ENCODE measurements at regions not wholly inside any gene's neighbourhood (a gene's known extent, or its start where the extent isn't known, plus 50 kb on each side); places are given as distances from the start of the nearest gene placed in this dataset.

DNA sequence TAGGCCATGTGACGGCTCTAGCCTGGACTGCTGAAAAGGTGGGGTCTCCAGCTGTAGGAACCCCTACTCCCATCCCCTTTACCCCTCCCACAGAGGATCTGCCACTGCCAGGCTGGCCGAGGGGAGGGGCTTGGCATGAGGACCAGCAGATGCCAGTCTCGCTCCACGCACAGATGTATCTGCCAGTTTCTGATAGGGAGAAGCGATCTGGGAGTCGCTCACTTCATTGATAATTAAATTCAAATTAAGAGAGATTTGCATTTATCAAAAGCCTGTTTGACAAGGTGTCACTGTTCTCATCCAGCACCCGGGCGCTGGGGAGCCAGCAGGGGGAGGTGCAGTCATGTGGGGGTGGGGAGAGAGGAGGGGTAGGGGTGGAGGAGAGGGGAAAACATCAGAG lies 217.6 kb upstream of the MYL2 start:
- no peak overlapping the region for H3K4me2 ChIP-seq (ENCODE audit: low read length)
- H4K20me1 ChIP-seq (ENCODE audit: control insufficient read depth, insufficient read depth, low read depth, low read length), result no peaks in the 10 kb centered on the region
- H3K79me2 ChIP-seq (ENCODE audit: control insufficient read depth, low read length), result no peaks in the 10 kb centered on the region
- H3K27ac ChIP-seq (ENCODE audit: low read depth, low read length), result no peak overlapping the region
- H3K36me3 ChIP-seq (ENCODE audit: control insufficient read depth, low read length), result no peaks in the 10 kb centered on the region
- no peaks in the 10 kb centered on the region for H3K27me3 ChIP-seq (ENCODE audit: control insufficient read depth, low read length)
- no peaks in the 10 kb centered on the region for H3K9me2 ChIP-seq (replicated peaks; ENCODE audit: control insufficient read depth, low read length)
- no peak for TF ChIP-seq EZH2phosphoT487 (IDR thresholded peaks at IDR 0.05; ENCODE audit: borderline replicate concordance, low read length)
- TF ChIP-seq, protein P1, sequence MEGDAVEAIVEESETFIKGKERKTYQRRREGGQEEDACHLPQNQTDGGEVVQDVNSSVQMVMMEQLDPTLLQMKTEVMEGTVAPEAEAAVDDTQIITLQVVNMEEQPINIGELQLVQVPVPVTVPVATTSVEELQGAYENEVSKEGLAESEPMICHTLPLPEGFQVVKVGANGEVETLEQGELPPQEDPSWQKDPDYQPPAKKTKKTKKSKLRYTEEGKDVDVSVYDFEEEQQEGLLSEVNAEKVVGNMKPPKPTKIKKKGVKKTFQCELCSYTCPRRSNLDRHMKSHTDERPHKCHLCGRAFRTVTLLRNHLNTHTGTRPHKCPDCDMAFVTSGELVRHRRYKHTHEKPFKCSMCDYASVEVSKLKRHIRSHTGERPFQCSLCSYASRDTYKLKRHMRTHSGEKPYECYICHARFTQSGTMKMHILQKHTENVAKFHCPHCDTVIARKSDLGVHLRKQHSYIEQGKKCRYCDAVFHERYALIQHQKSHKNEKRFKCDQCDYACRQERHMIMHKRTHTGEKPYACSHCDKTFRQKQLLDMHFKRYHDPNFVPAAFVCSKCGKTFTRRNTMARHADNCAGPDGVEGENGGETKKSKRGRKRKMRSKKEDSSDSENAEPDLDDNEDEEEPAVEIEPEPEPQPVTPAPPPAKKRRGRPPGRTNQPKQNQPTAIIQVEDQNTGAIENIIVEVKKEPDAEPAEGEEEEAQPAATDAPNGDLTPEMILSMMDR (IDR thresholded peaks at IDR 0.05; ENCODE audit: low read depth, low read length, poor library complexity, severe bottlenecking), result no peak
- H3K4me1 ChIP-seq (ENCODE audit: control insufficient read depth, low read length), result no peaks in the 10 kb centered on the region
- H3F3A ChIP-seq (ENCODE audit: control insufficient read depth, insufficient read depth), result no peaks in the 10 kb centered on the region
- no peak overlapping the region for H3K4me3 ChIP-seq (ENCODE audit: low read length)
- H3K9me3 ChIP-seq (ENCODE audit: control insufficient read depth, insufficient read depth, low read length), result no peaks in the 10 kb centered on the region

DNA sequence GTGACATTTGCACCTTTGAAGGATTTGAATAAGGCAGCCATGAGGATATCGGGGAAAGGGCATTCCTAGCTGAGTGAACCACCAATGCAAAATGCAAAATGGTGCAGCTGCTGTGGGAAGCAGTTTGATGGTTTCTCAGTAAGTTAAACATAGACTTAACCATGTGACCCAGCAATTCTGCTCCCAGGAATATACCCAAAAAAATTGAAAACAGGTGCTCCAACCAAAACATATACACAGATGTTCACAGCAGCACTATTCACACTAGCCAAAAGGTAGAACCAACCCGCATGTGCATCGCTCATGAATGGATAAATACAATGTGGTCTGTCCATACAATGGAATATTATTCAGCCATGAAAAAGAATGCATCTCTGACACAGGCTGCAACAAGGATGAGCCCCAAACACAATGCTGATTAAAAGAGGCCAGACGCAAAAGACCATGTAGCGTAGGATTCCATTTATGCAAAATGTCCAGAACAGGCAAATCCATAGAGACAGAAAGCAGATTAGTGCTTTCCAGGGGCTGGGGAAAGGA lies 215.0 kb upstream of the MYL2 start:
- no peaks in the 10 kb centered on the region for H3K9me2 ChIP-seq (replicated peaks; ENCODE audit: control insufficient read depth, low read length)
- H3K9me3 ChIP-seq (ENCODE audit: control insufficient read depth, insufficient read depth, low read length), result no peaks in the 10 kb centered on the region
- no peak overlapping the region for H3K27ac ChIP-seq (ENCODE audit: low read depth, low read length)
- TF ChIP-seq, protein P1 (IDR thresholded peaks at IDR 0.05; ENCODE audit: low read depth, low read length, poor library complexity, severe bottlenecking), result no peak
- TF ChIP-seq EZH2phosphoT487 (IDR thresholded peaks at IDR 0.05; ENCODE audit: borderline replicate concordance, low read length), result no peak
- H3K36me3 ChIP-seq (ENCODE audit: control insufficient read depth, low read length), result no peaks in the 10 kb centered on the region
- no peaks in the 10 kb centered on the region for H3K4me1 ChIP-seq (ENCODE audit: control insufficient read depth, low read length)
- H3K79me2 ChIP-seq (ENCODE audit: control insufficient read depth, low read length), result no peaks in the 10 kb centered on the region
- H4K20me1 ChIP-seq (ENCODE audit: control insufficient read depth, insufficient read depth, low read depth, low read length), result no peaks in the 10 kb centered on the region
- no peak overlapping the region for H3K4me2 ChIP-seq (ENCODE audit: low read length)
- H3K27me3 ChIP-seq (ENCODE audit: control insufficient read depth, low read length), result no peaks in the 10 kb centered on the region
- no peaks in the 10 kb centered on the region for H3F3A ChIP-seq (ENCODE audit: control insufficient read depth, insufficient read depth)
- H3K4me3 ChIP-seq (ENCODE audit: low read length), result no peak overlapping the region

DNA sequence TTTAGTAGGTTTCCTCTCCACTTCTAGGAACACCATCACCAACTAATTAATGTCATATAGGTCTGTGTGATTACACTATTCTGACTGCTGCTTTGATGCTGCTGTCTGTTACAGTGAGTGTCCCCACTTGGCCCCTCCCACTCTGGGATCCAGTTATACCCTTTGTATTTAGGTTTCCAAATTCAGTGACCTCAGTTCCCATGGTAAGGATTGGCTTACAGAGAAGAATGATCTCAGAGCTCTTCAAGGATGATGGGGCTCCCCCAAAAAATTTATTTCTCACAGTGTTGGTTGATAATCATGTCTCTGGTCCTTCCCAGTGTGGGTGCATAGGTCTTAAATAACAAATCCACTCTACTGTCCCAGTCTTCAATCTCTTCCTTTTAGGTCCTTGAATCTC lies 210.0 kb upstream of the MYL2 start:
- Histone ChIP-seq H3K4me1 (ENCODE audit: control insufficient read depth, low read length) (no peaks in the 10 kb centered on the region), H3F3A (ENCODE audit: control insufficient read depth, insufficient read depth) (no peaks in the 10 kb centered on the region), H3K79me2 (ENCODE audit: control insufficient read depth, low read length) (no peaks in the 10 kb centered on the region), H3K27me3 (ENCODE audit: control insufficient read depth, low read length) (no peaks in the 10 kb centered on the region), H3K4me2 (ENCODE audit: low read length) (no peak overlapping the region), H3K9me2 (replicated peaks; ENCODE audit: control insufficient read depth, low read length) (no peaks in the 10 kb centered on the region), H3K27ac (ENCODE audit: low read depth, low read length) (no peak overlapping the region), H3K9me3 (ENCODE audit: control insufficient read depth, insufficient read depth, low read length) (no peaks in the 10 kb centered on the region), H3K36me3 (ENCODE audit: control insufficient read depth, low read length) (no peaks in the 10 kb centered on the region), H3K4me3 (ENCODE audit: low read length) (no peak overlapping the region), H4K20me1 (ENCODE audit: control insufficient read depth, insufficient read depth, low read depth, low read length) (no peaks in the 10 kb centered on the region)
- TF ChIP-seq, protein P1 (IDR thresholded peaks at IDR 0.05; ENCODE audit: low read depth, low read length, poor library complexity, severe bottlenecking), result no peak
- TF ChIP-seq EZH2phosphoT487 (IDR thresholded peaks at IDR 0.05; ENCODE audit: borderline replicate concordance, low read length), result no peak
